ENCODE measurements at regions not wholly inside any gene's neighbourhood (a gene's known extent, or its start where the extent isn't known, plus 50 kb on each side); places are given as distances from the start of the nearest gene placed in this dataset.

- no peak for TF ChIP-seq CTCF (IDR thresholded peaks at IDR 0.05; ENCODE audit: control extremely low read depth, extremely low read depth)
- no peak for ATAC-seq (ENCODE audit: insufficient read depth, low FRiP score)
- Histone ChIP-seq H3K4me1 (ENCODE audit: control insufficient read depth in 5 of 5, insufficient read depth in 5 of 5, low read length in 5 of 5) (peaks cover 4 to 38% (median 17%) of the 10 kb centered on the region in 5 donors), H3K4me3 (no peak overlapping the region), H3K9ac (ENCODE audit: insufficient read depth in 1 of 2, low read length in 2 of 2) (no peak overlapping the region), H3K36me3 (ENCODE audit: control insufficient read depth in 4 of 4, insufficient read depth in 4 of 4, low read length in 4 of 4) (no peaks in the 10 kb centered on the region), H3K27me3 (ENCODE audit: control insufficient read depth in 3 of 3, insufficient read depth in 3 of 3, low read length in 2 of 3) (no peaks in the 10 kb centered on the region), H3K9me3 (ENCODE audit: control insufficient read depth in 4 of 4, insufficient read depth in 3 of 4, low read length in 3 of 4) (no peaks in the 10 kb centered on the region), H3K27ac (ENCODE audit: low read depth in 1 of 2, low read length in 1 of 2) (no peak overlapping the region)
- 97 to 100% methylated on average over 1 of the region's 1 CpG for WGBS, 2 donors
- no peak for DNase-seq
These were observed 300.4 kb upstream of the ZNF608 start for GRCh38 chr5:125046838-125047237.

DNA sequence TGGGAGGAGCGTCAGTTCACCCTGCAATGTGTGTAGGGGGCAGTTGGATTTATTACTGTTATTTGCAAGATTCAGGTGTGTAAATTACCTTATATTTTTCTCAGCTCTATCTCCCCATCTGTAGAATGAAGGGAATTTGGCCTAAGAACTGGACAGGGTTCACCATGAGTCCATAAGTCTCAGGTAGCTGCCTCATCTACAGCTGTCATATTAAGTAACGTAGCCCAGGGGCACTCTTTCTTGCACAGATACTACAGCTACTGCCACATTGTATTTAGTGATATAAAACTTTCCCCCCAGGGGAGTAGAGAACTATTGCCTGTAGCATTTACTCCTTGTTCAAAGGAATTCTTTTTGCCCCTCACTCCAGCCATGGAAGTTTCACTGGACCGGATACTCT is 301.4 kb upstream of the ZNF608 start:
- 93 to 94% methylated on average over 3 of the region's 3 CpGs for WGBS, 2 donors

DNA sequence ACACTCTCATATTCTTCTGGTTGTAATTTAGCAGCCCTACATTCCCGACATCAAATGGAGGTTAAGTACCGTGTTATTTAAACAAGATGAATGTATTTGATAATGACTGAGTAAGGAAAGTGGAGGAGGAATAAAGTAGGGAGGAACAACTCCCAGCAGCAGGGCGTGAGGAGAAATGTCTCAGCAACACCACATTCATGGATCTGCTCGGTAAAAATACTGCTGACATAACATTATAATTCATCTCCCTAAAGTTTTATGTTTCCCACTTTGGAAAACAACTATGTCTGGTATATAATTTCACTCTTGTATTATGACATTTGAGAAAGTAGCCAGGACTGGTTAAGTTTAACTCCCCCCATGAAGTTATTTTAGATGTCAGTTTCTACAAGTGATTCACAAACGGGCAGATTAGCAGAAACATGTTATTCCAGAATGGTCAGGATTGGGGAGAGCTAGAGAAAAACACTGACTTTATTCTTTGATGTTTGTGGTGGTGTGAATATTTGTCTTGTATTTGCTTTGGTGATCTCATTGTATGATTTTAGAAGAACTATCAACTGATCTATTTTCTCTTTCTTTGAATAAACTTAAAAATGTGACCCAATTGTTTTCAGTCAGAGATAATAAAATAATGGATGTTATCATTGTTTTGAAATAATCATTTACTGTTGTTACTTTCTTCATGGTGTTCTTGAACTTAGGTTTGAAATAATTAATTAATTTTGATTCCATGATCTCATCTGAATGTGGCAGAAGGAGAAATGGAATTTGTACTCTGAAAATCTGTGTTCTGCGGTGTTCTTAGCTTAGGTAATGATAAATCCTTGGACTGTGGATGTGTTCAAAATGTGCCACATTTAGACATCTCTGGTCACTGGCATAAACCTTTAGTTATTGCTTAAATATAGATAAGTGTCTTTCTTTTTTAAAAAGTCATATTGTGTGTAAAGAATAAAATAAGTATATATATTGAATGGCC is 303.6 kb upstream of the ZNF608 start:
- DNase-seq (no peak), ATAC-seq (ENCODE audit: insufficient read depth, low FRiP score) (no peak)
- 66 to 81% methylated on average over 6 of the region's 6 CpGs for WGBS, 2 donors
- H3K27me3 ChIP-seq (ENCODE audit: control insufficient read depth in 3 of 3, insufficient read depth in 3 of 3, low read length in 2 of 3): no peaks in the 10 kb centered on the region
- peaks cover 0 to 8% (median 0%) of the 10 kb centered on the region in 5 donors for H3K4me1 ChIP-seq (ENCODE audit: control insufficient read depth in 5 of 5, insufficient read depth in 5 of 5, low read length in 5 of 5)
- H3K36me3 ChIP-seq (ENCODE audit: control insufficient read depth in 4 of 4, insufficient read depth in 4 of 4, low read length in 4 of 4): no peaks in the 10 kb centered on the region
- H3K9ac ChIP-seq (ENCODE audit: insufficient read depth in 1 of 2, low read length in 2 of 2): no peak overlapping the region
- H3K4me3 ChIP-seq: no peak overlapping the region
- no peak overlapping the region for H3K27ac ChIP-seq (ENCODE audit: low read depth in 1 of 2, low read length in 1 of 2)
- H3K9me3 ChIP-seq (ENCODE audit: control insufficient read depth in 4 of 4, insufficient read depth in 3 of 4, low read length in 3 of 4): no peaks in the 10 kb centered on the region
- no peak for TF ChIP-seq CTCF (IDR thresholded peaks at IDR 0.05; ENCODE audit: control extremely low read depth, extremely low read depth)

More for the DNA sequence above, 301.4 kb upstream of the ZNF608 start:
- ATAC-seq (ENCODE audit: insufficient read depth, low FRiP score): no peak
- Histone ChIP-seq H3K36me3 (ENCODE audit: control insufficient read depth in 4 of 4, insufficient read depth in 4 of 4, low read length in 4 of 4) (no peaks in the 10 kb centered on the region), H3K27me3 (ENCODE audit: control insufficient read depth in 3 of 3, insufficient read depth in 3 of 3, low read length in 2 of 3) (no peaks in the 10 kb centered on the region), H3K9ac (ENCODE audit: insufficient read depth in 1 of 2, low read length in 2 of 2) (no peak overlapping the region), H3K4me1 (ENCODE audit: control insufficient read depth in 5 of 5, insufficient read depth in 5 of 5, low read length in 5 of 5) (peaks cover 4 to 28% (median 12%) of the 10 kb centered on the region in 5 donors), H3K9me3 (ENCODE audit: control insufficient read depth in 4 of 4, insufficient read depth in 3 of 4, low read length in 3 of 4) (no peaks in the 10 kb centered on the region), H3K27ac (ENCODE audit: low read depth in 1 of 2, low read length in 1 of 2) (no peak overlapping the region), H3K4me3 (no peak overlapping the region)
- no peak for TF ChIP-seq CTCF (IDR thresholded peaks at IDR 0.05; ENCODE audit: control extremely low read depth, extremely low read depth)
- DNase-seq: no peak

Data from lung (tissue), 11 donors.